MG63 (cell line): ENCODE measurements at regions not wholly inside any gene's neighbourhood (a gene's known extent, or its start where the extent isn't known, plus 50 kb on each side); places are given as distances from the start of the nearest gene placed in this dataset.
"Not testable (repeated sequence)": the region's sequence is repeated elsewhere in the genome, so short reads cannot be mapped to it uniquely, and the experiment has no call there.

Source experiments
- DNase-seq: peaks from one replicate; pipeline ENCODE4 v3.0.0-alpha.2; 2020
- H3K27me3 ChIP-seq: fragments of 250-450 bp; sonication (Bioruptor Pico); 2 replicates; pipeline ENCODE4 v1.5.1; 2020; ENCODE audit warnings: mild to moderate bottlenecking, moderate library complexity
- H3K36me3 ChIP-seq: fragments of 250-450 bp; sonication (Bioruptor Pico); 2 replicates; pipeline ENCODE4 v1.5.1; 2020; ENCODE audit warnings: mild to moderate bottlenecking, moderate library complexity
- H3K4me3 ChIP-seq: fragments of 250-450 bp; sonication (Bioruptor Pico); 2 replicates; pipeline ENCODE4 v1.5.1; 2020; ENCODE audit warnings: mild to moderate bottlenecking, moderate library complexity
- H3K9me3 ChIP-seq: fragments of 250-450 bp; sonication (Bioruptor Pico); 2 replicates; pipeline ENCODE4 v1.5.1; 2020; ENCODE audit warnings: mild to moderate bottlenecking, moderate library complexity

DNA sequence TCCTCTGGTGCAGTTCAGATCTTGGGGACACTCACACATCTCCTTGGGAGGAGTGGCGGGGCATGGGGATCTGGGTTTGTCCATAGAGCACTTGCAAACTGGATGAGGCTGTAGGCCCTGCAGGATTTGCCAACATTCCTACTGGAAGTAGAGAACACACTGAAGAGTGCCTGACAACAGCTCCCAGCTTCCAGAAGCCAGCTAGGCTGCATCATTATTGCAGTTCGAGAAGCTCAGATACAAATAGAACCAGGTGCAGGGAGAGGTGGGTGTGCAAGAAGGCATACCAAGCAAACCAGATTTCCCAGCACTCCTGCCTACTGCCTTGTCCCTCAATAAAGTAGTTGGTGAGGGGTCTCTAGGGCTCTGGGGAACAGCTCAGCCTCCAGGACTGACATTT lies 52.5 kb downstream of the RHOB start:
- Histone ChIP-seq H3K36me3 (no peaks in the 10 kb centered on the region), H3K4me3 (no peak overlapping the region), H3K27me3 (no peaks in the 10 kb centered on the region), H3K9me3 (no peaks in the 10 kb centered on the region)
- no peak for DNase-seq

DNA sequence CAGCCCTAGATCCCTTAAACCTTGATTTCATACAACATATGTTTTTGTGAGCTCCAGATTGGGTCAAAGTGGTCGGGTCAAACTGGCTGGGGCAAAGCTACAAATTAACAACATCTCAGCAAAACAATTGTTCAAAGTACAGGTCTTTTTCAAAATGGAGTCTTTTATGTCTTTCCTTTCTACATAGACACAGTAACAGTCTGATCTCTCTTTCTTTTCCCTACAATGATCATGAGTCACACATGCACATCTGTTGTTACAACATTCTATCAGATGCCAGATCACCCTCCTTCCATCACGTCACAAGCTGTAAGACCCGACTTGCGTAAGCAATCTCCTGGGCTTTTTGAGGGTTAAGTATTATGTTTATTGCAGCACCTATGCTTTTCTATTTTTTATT lies 55.1 kb downstream of the RHOB start:
- no peaks in the 10 kb centered on the region for H3K9me3 ChIP-seq
- H3K27me3 ChIP-seq, result no peaks in the 10 kb centered on the region
- no peaks in the 10 kb centered on the region for H3K36me3 ChIP-seq
- no peak overlapping the region for H3K4me3 ChIP-seq
- DNase-seq, result peak; percentile 17

DNA sequence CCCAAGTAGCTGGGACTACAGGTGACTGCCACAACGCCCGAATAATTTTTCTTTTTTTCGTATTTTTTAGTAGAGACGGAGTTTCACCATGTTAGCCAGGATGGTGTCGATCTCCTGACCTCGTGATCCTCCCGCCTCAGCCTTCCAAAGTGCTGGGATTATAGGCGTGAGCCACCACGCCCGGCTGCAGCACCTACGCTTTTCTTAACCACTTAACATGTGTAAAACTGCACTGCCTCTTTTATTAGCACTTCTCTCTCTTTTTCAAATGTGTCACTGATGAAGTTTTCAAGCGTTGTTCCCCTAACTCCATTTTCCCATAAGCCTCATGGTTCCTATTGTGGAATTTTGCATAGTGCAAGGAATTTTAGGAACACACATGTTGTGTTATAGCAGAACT lies 55.6 kb downstream of the RHOB start:
- DNase-seq, H3K36me3 ChIP-seq, H3K4me3 ChIP-seq, H3K27me3 ChIP-seq, H3K9me3 ChIP-seq: not testable (repeated sequence)

DNA sequence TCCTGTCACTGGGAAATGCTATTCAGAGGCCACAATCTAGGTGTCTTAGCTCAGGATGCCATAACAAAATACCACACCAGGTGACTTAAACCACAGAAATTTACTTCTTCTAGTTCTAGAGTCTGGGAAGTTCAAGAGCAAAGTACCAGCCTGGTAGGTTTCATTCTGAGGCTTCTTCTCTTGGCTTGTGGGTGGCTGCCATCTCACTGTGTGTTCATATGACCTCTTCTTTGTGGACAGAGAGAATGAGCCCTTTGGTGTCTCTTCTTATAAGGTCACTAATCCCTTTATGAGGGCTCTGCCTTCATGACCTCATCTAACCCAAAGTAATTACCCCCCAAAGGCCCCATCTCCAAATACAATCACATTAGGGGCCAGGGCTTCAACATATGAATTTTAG lies 57.3 kb downstream of the RHOB start:
- H3K4me3 ChIP-seq, result no peak overlapping the region
- H3K9me3 ChIP-seq, result no peaks in the 10 kb centered on the region
- no peak for DNase-seq
- H3K36me3 ChIP-seq, result no peaks in the 10 kb centered on the region
- no peaks in the 10 kb centered on the region for H3K27me3 ChIP-seq

DNA sequence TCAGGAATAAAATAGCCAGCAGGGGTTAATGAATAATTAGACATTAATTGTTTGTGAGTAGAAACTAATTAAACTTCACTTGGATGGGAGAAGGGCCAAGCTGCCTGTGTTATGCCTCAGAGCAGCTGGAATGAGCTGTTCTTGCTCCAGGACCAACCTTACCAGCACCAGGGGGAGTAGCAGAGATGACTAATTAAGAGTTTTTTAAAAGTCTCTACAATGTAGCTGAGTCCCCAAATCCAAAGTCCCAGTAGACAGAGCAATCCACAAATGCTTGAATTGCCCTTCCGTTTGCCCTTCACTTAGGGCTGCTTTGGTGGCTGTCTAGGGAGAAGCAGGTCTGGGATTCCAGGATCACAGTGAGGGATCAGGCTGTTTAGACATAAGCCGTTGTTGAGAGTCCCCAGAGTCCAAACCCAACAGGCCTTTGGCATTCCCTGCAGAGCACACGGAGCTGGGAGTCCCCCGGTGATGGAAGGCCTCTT lies 59.4 kb downstream of the RHOB start:
- Histone ChIP-seq H3K9me3 (no peaks in the 10 kb centered on the region), H3K36me3 (no peaks in the 10 kb centered on the region), H3K4me3 (no peak overlapping the region), H3K27me3 (no peaks in the 10 kb centered on the region)
- no peak for DNase-seq

DNA sequence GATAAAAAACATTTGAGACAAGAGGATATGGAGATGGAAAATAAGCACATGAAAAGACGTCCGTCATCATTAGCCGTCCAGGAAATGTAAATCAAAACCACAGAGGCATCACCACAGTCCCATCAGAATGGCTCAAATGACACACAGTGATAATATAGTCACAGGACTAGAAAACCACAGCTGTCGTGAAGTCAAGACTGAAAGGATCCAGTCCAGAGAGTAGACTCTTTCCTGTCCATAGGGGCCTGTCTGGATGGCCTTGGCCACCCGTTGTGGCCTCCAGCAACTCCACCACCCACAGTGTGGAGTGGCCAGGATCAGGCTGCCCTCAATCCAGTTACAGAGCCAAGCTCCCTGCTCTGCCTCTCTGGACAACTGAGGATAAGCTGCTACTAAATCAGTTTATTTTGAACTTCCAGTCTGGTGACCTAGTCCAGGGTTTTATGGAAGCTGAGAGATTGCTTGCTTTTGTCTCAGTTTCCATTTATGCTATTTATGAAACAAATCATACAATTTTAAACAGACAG lies 60.4 kb downstream of the RHOB start:
- Histone ChIP-seq H3K4me3 (no peak overlapping the region), H3K27me3 (no peaks in the 10 kb centered on the region), H3K36me3 (no peaks in the 10 kb centered on the region), H3K9me3 (no peaks in the 10 kb centered on the region)
- no peak for DNase-seq

DNA sequence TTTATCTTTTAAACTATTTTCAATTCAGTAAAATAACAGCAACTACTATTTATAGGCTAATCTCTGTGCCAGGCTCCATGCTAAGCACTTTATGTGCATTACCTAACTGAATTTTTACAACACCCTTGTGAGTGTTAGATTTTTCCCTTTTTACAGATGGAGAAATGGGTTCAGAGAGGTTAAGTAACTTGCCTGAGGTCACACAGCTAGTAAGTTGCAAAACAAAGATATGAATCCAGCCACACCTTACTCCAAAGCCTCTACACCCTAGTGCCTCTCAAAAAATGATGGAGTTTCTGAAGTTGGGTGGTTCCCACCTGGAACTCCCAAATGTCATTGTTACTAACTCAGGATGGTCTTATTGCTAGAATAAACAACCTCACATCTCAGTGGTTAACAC lies 60.8 kb downstream of the RHOB start:
- no peak overlapping the region for H3K4me3 ChIP-seq
- DNase-seq, result no peak
- no peaks in the 10 kb centered on the region for H3K9me3 ChIP-seq
- no peaks in the 10 kb centered on the region for H3K36me3 ChIP-seq
- H3K27me3 ChIP-seq, result no peaks in the 10 kb centered on the region

DNA sequence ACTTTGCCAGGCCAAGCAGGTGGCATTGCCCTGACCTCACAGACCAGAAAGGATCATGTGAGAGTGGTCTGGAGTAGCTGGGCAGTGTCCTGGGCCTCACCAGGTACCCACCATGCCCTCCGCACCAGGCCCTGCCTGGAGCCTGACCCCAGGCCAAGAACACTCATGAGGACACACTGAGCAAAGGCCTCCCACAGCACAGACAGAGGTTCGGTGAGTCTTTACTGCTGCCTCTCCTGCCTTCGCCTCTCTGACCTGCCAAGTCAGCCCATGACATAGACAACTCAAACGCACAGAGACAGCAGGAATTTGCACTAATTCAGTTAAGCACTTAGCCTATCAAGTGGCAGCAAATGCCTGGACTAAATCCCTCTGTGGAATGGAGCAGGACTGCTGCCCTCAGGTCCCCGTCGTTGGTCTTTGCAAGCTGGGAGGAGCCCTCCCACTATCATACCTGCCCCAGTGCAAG lies 62.5 kb downstream of the RHOB start:
- Histone ChIP-seq H3K36me3 (no peaks in the 10 kb centered on the region), H3K27me3 (no peaks in the 10 kb centered on the region), H3K4me3 (no peak overlapping the region), H3K9me3 (no peaks in the 10 kb centered on the region)
- no peak for DNase-seq

DNA sequence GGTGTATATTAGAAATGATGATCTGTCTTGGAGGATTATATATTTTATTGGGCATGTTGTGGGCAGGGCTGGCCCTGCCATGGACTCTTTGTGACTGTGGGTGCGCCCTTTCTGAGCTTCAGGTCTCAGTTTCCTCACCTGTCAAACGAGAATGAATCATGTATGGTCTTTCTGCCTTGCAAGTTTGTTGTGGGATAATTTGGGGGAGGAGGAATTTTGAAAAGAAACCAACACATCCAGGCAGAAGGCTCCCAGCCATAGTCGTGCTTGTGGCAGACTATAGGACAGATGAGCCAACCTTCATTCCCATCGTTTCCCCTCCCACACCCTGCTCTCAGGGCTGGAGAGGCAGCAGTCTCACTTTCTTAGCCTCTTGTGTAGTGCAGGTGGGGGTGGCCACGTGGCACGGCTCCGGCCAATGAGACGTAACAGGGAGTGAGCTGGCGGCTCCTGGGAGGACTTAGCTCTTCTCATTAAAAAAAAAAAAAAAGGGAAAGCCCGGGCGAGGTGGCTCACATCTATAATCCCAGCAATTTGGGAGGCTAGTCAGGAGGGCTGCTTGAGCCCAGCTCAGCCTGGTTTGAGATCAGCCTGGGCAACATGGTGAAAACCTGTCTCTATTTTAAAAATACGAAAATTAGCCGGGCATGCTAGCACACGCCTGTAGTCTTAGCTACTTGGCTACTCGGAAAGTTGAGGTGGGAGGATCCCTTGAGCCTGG lies 63.1 kb downstream of the RHOB start:
- DNase-seq, result peak; percentile 66
- Histone ChIP-seq H3K27me3 (no peaks in the 10 kb centered on the region), H3K4me3 (no peak overlapping the region)

DNA sequence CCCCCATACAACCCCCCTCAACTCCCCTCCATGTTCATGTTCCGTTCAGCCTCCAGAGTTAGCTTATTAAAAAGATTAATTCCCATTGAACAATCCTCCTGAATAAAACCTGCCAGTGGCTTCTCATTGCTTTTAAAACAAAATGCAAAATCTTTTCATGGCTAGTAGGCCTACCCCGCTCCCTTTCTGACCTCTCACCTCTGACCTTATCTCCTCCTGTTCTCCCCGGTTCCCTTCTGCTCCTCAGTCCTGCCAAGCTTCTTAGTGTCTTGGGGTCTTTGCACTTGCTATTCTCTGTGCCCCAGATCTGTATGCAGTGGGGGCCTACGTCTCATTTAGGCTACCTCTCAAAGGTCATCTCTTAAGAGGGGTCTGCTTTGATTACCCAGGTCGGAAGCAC lies 64.3 kb downstream of the RHOB start:
- DNase-seq, result no peak
- no peaks in the 10 kb centered on the region for H3K27me3 ChIP-seq
- no peaks in the 10 kb centered on the region for H3K36me3 ChIP-seq
- H3K4me3 ChIP-seq, result no peak overlapping the region
- no peaks in the 10 kb centered on the region for H3K9me3 ChIP-seq

More for the DNA sequence above, 63.1 kb downstream of the RHOB start:
- Histone ChIP-seq H3K36me3 (no peaks in the 10 kb centered on the region), H3K9me3 (no peaks in the 10 kb centered on the region)

DNA sequence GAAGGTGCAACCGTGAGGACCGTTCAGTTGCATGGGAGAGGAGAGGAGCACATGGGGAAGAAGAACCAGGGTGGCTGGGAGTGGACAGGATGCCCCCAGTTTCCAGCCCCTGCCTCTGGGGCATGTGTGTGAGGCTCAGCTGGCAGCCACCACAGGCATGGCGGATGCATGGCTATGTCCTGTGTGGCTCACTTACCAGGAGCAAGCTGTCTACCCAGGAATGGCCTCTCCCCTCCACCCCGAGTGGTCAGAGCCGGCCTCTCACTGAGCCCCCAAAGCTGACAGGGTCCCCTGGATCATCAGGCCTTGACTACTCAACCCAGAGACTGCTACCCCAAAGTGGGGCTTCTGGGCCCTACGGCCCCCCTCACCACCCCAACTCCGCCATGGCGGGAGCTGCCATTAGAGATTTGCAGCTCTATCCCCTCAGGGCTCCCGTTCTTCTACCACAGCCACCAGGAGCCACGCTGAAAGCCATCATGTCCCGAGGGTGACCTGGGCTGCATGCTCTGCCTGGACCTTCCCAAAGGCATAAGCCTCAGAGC lies 65.3 kb downstream of the RHOB start:
- Histone ChIP-seq H3K27me3 (no peaks in the 10 kb centered on the region), H3K4me3 (no peak overlapping the region), H3K36me3 (no peaks in the 10 kb centered on the region), H3K9me3 (no peaks in the 10 kb centered on the region)
- DNase-seq, result no peak

DNA sequence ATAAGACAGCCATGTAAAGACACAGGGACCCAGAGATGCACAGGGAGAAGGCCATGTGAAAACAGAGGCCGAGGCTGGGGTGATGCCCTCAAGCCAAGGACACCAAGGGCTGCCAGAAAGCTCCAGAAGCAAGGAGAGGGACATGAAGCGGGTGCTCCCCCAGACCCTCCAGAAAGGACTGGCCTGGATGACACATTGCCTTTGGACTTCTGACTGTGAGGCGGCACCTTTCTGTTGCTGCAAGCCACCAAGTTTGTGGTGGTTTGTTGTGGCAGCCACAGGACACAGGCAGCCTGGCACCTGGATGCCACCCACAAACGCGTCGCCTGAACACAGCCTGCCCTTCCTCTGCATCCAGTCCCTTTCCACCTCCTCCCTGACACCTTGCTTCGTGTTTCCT lies 67.1 kb downstream of the RHOB start:
- H3K36me3 ChIP-seq, result no peaks in the 10 kb centered on the region
- H3K9me3 ChIP-seq, result no peaks in the 10 kb centered on the region
- DNase-seq, result no peak
- no peaks in the 10 kb centered on the region for H3K27me3 ChIP-seq
- no peak overlapping the region for H3K4me3 ChIP-seq

DNA sequence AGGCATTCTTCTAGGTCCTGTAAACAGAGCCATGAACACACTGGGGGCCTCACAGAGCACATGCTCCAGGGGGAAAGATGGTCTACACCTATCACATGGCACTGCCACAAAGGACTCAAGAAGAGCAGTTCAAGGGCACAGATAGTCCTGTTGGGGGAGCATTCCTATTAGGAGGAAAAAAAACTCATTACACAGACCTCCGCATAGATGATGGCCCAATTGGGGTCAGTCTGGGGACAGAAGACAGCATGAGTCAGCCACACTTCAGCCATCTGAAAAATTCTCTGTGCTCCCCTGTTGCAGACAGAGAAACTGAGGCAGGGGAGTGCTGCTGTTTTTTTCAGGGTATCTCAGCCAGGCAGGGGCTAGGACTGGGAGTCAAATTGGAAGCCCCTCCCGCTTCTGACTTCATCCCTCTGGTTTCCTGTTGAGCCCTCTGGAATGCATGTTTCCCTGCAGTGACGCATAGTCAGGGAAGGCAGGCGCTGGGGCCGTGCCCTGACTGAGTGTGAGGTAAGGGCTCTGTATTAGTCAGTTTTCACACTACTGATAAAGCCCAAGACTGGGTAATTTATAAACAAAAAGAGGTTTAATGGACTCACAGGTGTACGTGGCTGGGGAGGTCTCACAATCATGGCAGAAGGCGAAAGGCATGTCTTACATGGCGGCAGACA lies 67.9 kb downstream of the RHOB start:
- no peaks in the 10 kb centered on the region for H3K9me3 ChIP-seq
- H3K36me3 ChIP-seq, result no peaks in the 10 kb centered on the region
- DNase-seq, result peak; percentile 93
- H3K27me3 ChIP-seq, result no peaks in the 10 kb centered on the region
- no peak overlapping the region for H3K4me3 ChIP-seq

DNA sequence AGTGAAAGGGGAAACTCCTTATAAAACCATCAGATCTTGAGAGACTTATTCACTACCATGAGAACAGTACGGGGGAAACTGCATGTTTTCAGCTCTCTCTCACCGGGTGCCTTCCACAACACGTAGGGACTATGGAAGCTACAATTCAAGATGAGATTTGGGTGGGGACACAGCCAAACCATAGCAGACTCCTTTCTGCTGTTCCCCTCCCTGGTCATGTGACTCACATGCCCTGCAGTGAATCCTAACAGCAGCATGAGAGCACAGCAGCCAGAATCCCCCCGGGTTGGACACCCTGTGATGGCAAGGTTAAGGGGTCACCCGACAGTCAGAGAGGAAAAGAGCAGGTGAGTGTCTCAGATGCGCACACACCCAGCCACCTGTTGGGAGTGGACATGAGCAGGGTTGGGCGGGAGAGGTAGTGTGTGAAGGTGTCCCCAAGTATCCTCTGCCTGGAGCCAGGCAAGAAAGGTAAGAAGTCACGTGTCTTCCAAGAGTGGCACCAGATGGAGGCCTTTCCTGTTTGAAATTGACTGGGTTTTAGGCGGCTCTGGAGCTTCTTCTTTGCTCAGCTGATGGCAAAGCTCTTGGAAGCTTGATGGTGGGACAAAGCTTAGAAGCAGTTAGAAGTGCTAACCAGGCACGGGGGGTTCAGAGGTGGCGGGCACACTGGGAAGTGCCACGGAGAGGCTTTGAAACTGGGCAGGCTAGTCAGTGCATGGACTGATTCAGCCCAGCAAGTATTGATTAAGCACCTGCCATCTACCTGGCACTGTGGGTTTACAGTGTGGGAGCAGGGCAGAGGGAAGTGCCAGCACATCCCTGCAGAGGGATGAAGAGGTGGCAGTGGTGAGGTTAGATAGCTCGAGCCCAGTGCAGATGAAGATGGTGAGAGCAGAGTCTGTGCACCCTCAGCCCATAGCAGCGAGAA lies 68.7 kb downstream of the RHOB start:
- DNase-seq, result no peak
- Histone ChIP-seq H3K36me3 (no peaks in the 10 kb centered on the region), H3K9me3 (no peaks in the 10 kb centered on the region), H3K4me3 (no peak overlapping the region), H3K27me3 (no peaks in the 10 kb centered on the region)

DNA sequence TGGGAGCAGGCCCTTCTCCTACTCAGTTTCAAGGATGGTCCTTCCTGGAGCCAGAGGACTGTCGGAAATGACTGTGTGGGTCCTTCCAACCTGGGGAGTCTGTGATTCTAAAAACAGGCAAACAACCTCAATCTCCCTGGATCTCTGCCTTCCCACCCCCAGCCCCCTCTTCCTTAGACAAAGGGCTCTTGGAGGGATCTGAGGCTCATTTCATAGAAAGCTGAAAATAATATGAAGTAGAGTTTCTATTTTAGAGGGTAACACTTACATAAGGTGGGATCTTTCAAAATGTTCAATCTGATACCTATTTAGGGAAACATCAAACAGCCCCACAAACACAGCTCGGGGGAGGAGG lies 69.4 kb downstream of the RHOB start:
- no peak for DNase-seq
- Histone ChIP-seq H3K27me3 (no peaks in the 10 kb centered on the region), H3K36me3 (no peaks in the 10 kb centered on the region), H3K4me3 (no peak overlapping the region), H3K9me3 (no peaks in the 10 kb centered on the region)

DNA sequence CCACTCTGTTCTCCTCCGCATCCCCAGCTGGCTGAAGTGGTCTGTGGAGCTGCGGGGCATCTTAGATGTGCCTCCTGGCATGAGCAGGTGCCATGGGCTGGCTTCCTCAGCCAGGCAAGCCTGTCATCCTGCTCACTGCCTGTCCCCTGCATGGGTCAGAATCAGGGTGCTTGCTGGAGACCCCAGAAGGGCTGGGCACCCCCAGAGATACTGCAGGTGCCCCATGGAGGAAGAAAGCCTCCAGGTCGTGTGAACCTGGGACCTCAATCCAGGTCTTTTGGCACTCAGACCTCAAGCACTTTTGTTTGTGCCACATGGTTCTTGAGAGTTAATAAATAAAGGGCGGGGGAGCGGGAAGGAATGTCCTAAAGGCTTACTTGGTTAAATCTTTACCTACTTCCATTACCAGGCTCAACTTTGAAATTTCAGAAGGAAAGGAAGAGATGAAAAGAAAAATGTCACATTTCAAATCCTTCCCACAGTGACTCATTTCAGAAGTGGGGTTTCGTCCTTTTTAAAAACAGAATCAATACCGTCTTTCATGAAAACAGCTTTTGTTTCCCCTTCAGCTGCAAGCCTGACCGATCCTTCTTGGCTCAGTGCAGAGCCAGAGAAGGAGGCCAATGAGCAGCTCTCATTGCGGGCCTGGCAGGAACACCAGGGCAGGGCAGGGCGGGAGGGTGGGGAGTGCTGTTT lies 69.9 kb downstream of the RHOB start:
- no peaks in the 10 kb centered on the region for H3K27me3 ChIP-seq
- DNase-seq, result no peak
- no peaks in the 10 kb centered on the region for H3K9me3 ChIP-seq
- no peak overlapping the region for H3K4me3 ChIP-seq
- no peaks in the 10 kb centered on the region for H3K36me3 ChIP-seq
